Hepatocyte (in vitro differentiated cells): ENCODE measurements at regions not wholly inside any gene's neighbourhood (a gene's known extent, or its start where the extent isn't known, plus 50 kb on each side); places are given as distances from the start of the nearest gene placed in this dataset.
"Not testable (repeated sequence)": the region's sequence is repeated elsewhere in the genome, so short reads cannot be mapped to it uniquely, and the experiment has no call there.

Experiments
- DNase-seq: peaks from one replicate; pipeline ENCODE4 v3.0.0-alpha.2; 2016; ENCODE audit warnings: low spot score
- H2AFZ ChIP-seq: fragments of 200-600 bp; sonication (generic); 2 replicates; pipeline ENCODE4 v1.6.0; 2016; ENCODE audit warnings: antibody characterized with exemption, mild to moderate bottlenecking
- H3K27ac ChIP-seq: fragments of 200-600 bp; sonication (generic); 2 replicates; pipeline ENCODE4 v1.5.1; 2016; ENCODE audit warnings: mild to moderate bottlenecking
- H3K27me3 ChIP-seq: fragments of 200-600 bp; sonication (generic); 2 replicates; pipeline ENCODE4 v1.6.1; 2016
- H3K36me3 ChIP-seq: fragments of 200-600 bp; sonication (generic); replicated peaks from 2 replicates; pipeline ENCODE4 v1.5.1; 2016; ENCODE audit warnings: low read depth; ENCODE audit not compliant: insufficient read depth
- H3K4me1 ChIP-seq: fragments of 200-600 bp; sonication (generic); 2 replicates; pipeline ENCODE4 v1.5.1; 2016; ENCODE audit warnings: mild to moderate bottlenecking, moderate library complexity; ENCODE audit not compliant: insufficient read depth
- H3K4me2 ChIP-seq: fragments of 200-600 bp; sonication (generic); 2 replicates; pipeline ENCODE4 v1.6.0; 2016
- H3K4me3 ChIP-seq: fragments of 200-600 bp; sonication (generic); 2 replicates; pipeline ENCODE4 v1.5.1; 2016; ENCODE audit warnings: mild to moderate bottlenecking
- H3K79me2 ChIP-seq: fragments of 200-600 bp; sonication (generic); 2 replicates; pipeline ENCODE4 v1.6.0; 2017; ENCODE audit warnings: mild to moderate bottlenecking
- H3K9me2 ChIP-seq: fragments of 200-600 bp; sonication (generic); replicated peaks from 2 replicates; pipeline ENCODE4 v1.6.0; 2017; ENCODE audit warnings: mild to moderate bottlenecking; ENCODE audit not compliant: insufficient read depth
- H3K9me3 ChIP-seq: fragments of 200-600 bp; sonication (generic); 2 replicates; pipeline ENCODE4 v1.5.1; 2016; ENCODE audit warnings: low read depth, mild to moderate bottlenecking
- H4K20me1 ChIP-seq: fragments of 200-600 bp; sonication (generic); 2 replicates; pipeline ENCODE4 v1.6.0; 2016; ENCODE audit warnings: mild to moderate bottlenecking; ENCODE audit not compliant: insufficient read depth, poor library complexity, severe bottlenecking
- EZH2 ChIP-seq: fragments of 200-600 bp; sonication (generic); IDR thresholded peaks from 2 replicates; pipeline ENCODE4 v1.6.1; 2016; ENCODE audit warnings: antibody characterized with exemption, mild to moderate bottlenecking, borderline replicate concordance
- EZH2phosphoT487 ChIP-seq: fragments of 200-600 bp; sonication (generic); IDR thresholded peaks from one replicate; pipeline ENCODE4 v1.6.1; 2018; ENCODE audit warnings: antibody characterized with exemption, mild to moderate bottlenecking, low read depth, moderate library complexity; ENCODE audit not compliant: unreplicated experiment, severe bottlenecking
- WGBS: methylation state at CpG from one replicate; pipeline ENCODE4 v1.1.6; 2016; ENCODE audit warnings: low lambda C conversion rate; ENCODE audit errors: missing lambda C conversion rate; 5-methylcytosine and 5-hydroxymethylcytosine counted together
- TF ChIP-seq, protein P1 (sequence below): fragments of 200-600 bp; sonication (generic); IDR thresholded peaks from 2 replicates; pipeline ENCODE4 v1.5.1; 2016; ENCODE audit warnings: antibody characterized with exemption, mild to moderate bottlenecking; ENCODE audit not compliant: poor library complexity

GRCh38 chr1:241440904-241441303 is 78.7 kb downstream of the FH start:
- H3K4me2 ChIP-seq, result no peak overlapping the region
- no peaks in the 10 kb centered on the region for H3K79me2 ChIP-seq
- 59% methylated on average over 2 of the region's 2 CpGs for WGBS
- H3K36me3 ChIP-seq, result no peaks in the 10 kb centered on the region
- H3K4me1 ChIP-seq, result no peaks in the 10 kb centered on the region
- no peaks in the 10 kb centered on the region for H3K9me2 ChIP-seq
- H3K27ac ChIP-seq, result no peak overlapping the region
- DNase-seq, result no peak
- no peaks in the 10 kb centered on the region for H4K20me1 ChIP-seq
- H3K27me3 ChIP-seq, result no peaks in the 10 kb centered on the region
- H3K9me3 ChIP-seq, result no peaks in the 10 kb centered on the region
- no peak overlapping the region for H2AFZ ChIP-seq
- no peak overlapping the region for H3K4me3 ChIP-seq
- TF ChIP-seq, protein P1, sequence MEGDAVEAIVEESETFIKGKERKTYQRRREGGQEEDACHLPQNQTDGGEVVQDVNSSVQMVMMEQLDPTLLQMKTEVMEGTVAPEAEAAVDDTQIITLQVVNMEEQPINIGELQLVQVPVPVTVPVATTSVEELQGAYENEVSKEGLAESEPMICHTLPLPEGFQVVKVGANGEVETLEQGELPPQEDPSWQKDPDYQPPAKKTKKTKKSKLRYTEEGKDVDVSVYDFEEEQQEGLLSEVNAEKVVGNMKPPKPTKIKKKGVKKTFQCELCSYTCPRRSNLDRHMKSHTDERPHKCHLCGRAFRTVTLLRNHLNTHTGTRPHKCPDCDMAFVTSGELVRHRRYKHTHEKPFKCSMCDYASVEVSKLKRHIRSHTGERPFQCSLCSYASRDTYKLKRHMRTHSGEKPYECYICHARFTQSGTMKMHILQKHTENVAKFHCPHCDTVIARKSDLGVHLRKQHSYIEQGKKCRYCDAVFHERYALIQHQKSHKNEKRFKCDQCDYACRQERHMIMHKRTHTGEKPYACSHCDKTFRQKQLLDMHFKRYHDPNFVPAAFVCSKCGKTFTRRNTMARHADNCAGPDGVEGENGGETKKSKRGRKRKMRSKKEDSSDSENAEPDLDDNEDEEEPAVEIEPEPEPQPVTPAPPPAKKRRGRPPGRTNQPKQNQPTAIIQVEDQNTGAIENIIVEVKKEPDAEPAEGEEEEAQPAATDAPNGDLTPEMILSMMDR, result no peak
- TF ChIP-seq EZH2phosphoT487 (no peak), EZH2 (no peak)

- not testable (repeated sequence) for H2AFZ ChIP-seq, DNase-seq, H3K27me3 ChIP-seq, H3K4me2 ChIP-seq, H3K9me3 ChIP-seq, H3K4me1 ChIP-seq, H3K79me2 ChIP-seq, H3K36me3 ChIP-seq, H4K20me1 ChIP-seq, H3K9me2 ChIP-seq, H3K27ac ChIP-seq, H3K4me3 ChIP-seq
- WGBS, result 68% methylated on average over 2 of the region's 2 CpGs
These were observed 80.9 kb downstream of the FH start for GRCh38 chr1:241438686-241439085.

- TF ChIP-seq EZH2phosphoT487, result no peak
- TF ChIP-seq, protein P1, result no peak
- no peak for TF ChIP-seq EZH2
- no peaks in the 10 kb centered on the region for H3K9me3 ChIP-seq
- H3K4me3 ChIP-seq, result no peak overlapping the region
These were observed 75.2 kb upstream of the RGS7 start for GRCh38 chr1:241432241-241432640.

DNA sequence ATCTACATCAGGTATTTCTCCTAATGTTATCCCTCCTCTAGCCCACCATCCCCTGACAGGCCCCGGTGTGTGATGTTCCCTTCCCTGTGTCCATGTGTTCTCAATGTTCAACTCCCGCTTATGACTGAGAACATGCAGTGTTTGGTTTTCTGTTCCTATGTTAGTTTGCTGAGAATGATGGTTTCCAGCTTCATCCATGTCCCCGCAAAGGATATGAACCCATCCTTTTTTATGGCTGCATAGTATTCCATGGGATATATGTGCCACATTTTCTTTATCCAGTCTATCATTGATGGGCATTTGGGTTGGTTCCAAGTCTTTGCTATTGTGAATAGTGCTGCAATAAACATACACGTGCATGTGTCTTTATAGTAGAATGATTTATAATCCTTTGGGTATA is 68.1 kb upstream of the RGS7 start:
- H2AFZ ChIP-seq, result not testable (repeated sequence)
- peaks cover 27% of the 10 kb centered on the region for H3K27me3 ChIP-seq
- 95% methylated on average over 4 of the region's 4 CpGs for WGBS

More at GRCh38 chr1:241432241-241432640, 75.2 kb upstream of the RGS7 start:
- no peak overlapping the region for H3K4me2 ChIP-seq
- H3K27ac ChIP-seq, result no peak overlapping the region
- no peaks in the 10 kb centered on the region for H3K27me3 ChIP-seq
- H3K36me3 ChIP-seq, result no peaks in the 10 kb centered on the region
- no peak overlapping the region for H2AFZ ChIP-seq
- no peaks in the 10 kb centered on the region for H3K9me2 ChIP-seq
- H3K79me2 ChIP-seq, result no peaks in the 10 kb centered on the region
- WGBS, result 87% methylated on average over 4 of the region's 4 CpGs
- no peaks in the 10 kb centered on the region for H3K4me1 ChIP-seq
- DNase-seq, result no peak
- H4K20me1 ChIP-seq, result no peaks in the 10 kb centered on the region

GRCh38 chr1:241424480-241424971 is 67.5 kb upstream of the RGS7 start:
- Histone ChIP-seq H3K36me3 (no peaks in the 10 kb centered on the region), H2AFZ (peak overlapping the region; percentile 71), H3K9me3 (no peaks in the 10 kb centered on the region), H4K20me1 (no peaks in the 10 kb centered on the region), H3K4me3 (peak overlapping the region; percentile 72), H3K4me2 (peak overlapping the region; percentile 99), H3K79me2 (no peaks in the 10 kb centered on the region), H3K9me2 (no peaks in the 10 kb centered on the region), H3K4me1 (no peaks in the 10 kb centered on the region), H3K27ac (no peak overlapping the region), H3K27me3 (peaks cover 27% of the 10 kb centered on the region)
- TF ChIP-seq EZH2, result no peak
- no peak for DNase-seq
- WGBS, result 59% methylated on average over 19 of the region's 21 CpGs

More for the DNA sequence above, 68.1 kb upstream of the RGS7 start:
- DNase-seq, H3K27ac ChIP-seq, H3K36me3 ChIP-seq, H3K4me3 ChIP-seq, H4K20me1 ChIP-seq, H3K9me3 ChIP-seq, H3K9me2 ChIP-seq, H3K79me2 ChIP-seq, H3K4me1 ChIP-seq, H3K4me2 ChIP-seq: not testable (repeated sequence)
